AG09309 (cell line): ENCODE measurements at regions not wholly inside any gene's neighbourhood (a gene's known extent, or its start where the extent isn't known, plus 50 kb on each side); places are given as distances from the start of the nearest gene placed in this dataset.

Experiments used
- DNase-seq: peaks from one replicate; pipeline ENCODE4 v3.0.0-alpha.2; 2010; ENCODE audit warnings: low read depth
- H3K4me3 ChIP-seq: 2 replicates; pipeline ENCODE4 v1.5.1; 2011; ENCODE audit warnings: mild to moderate bottlenecking, low read depth, low read length, moderate library complexity; ENCODE audit not compliant: control insufficient read depth
- CTCF ChIP-seq: IDR thresholded peaks from 2 replicates; pipeline ENCODE4 v1.5.1; 2011; ENCODE audit warnings: mild to moderate bottlenecking, low read depth, low read length, inconsistent platforms; ENCODE audit not compliant: insufficient read depth, control insufficient read depth; ENCODE audit errors: missing control alignments

- no peak overlapping the region for H3K4me3 ChIP-seq
- no peak for TF ChIP-seq CTCF
- no peak for DNase-seq
These were observed 423.4 kb upstream of the MGMT start for GRCh38 chr10:129043691-129044090.

- no peak for DNase-seq
- no peak overlapping the region for H3K4me3 ChIP-seq
- no peak for TF ChIP-seq CTCF
These were observed 421.4 kb upstream of the MGMT start for GRCh38 chr10:129045599-129045998.

- no peak overlapping the region for H3K4me3 ChIP-seq
- no peak for TF ChIP-seq CTCF
- DNase-seq: no peak
These were observed 420.9 kb upstream of the MGMT start for GRCh38 chr10:129046065-129046681.

- no peak overlapping the region for H3K4me3 ChIP-seq
- DNase-seq: no peak
- TF ChIP-seq CTCF: no peak
These were observed 420.1 kb upstream of the MGMT start for GRCh38 chr10:129046962-129047361.

- H3K4me3 ChIP-seq: no peak overlapping the region
- no peak for DNase-seq
- no peak for TF ChIP-seq CTCF
These were observed 419.4 kb upstream of the MGMT start for GRCh38 chr10:129047600-129047999.

- no peak overlapping the region for H3K4me3 ChIP-seq
- TF ChIP-seq CTCF: no peak
- DNase-seq: no peak
These were observed 418.5 kb upstream of the MGMT start for GRCh38 chr10:129048513-129048912.

- no peak for DNase-seq
- no peak overlapping the region for H3K4me3 ChIP-seq
- TF ChIP-seq CTCF: no peak
These were observed 417.5 kb upstream of the MGMT start for GRCh38 chr10:129049501-129049900.
